H4 (cell line): ENCODE measurements at regions not wholly inside any gene's neighbourhood (a gene's known extent, or its start where the extent isn't known, plus 50 kb on each side); places are given as distances from the start of the nearest gene placed in this dataset.
"Not testable (repeated sequence)": the region's sequence is repeated elsewhere in the genome, so short reads cannot be mapped to it uniquely, and the experiment has no call there.

ENCODE experiments used
- DNase-seq: peaks from one replicate; pipeline ENCODE4 v3.0.0-alpha.2; 2015; ENCODE audit warnings: low spot score

- peak; percentile 13 for DNase-seq
Observed at GRCh38 chr1:73065339-73066041, 783.2 kb upstream of the NEGR1 start.

DNA sequence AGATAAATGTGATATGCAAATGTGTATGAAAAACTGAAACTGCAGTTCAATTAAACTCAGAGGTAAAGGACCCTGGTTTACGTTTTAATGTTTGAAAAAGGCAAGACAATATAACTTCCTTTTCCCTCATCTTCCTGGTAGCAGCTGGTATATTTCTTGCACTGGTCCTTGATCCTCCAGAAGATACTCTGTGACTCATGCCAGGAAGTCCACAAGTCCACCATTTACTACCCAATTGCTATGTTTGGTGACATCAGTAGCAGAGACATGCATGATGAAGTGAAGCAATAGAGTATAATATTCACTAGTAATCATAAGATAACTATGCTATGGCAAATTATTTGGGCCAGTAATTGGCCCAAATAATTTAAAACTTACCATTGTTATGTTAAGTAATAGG lies 774.5 kb upstream of the NEGR1 start:
- no peak for DNase-seq

- peak; percentile 55 for DNase-seq
Observed at GRCh38 chr1:73044241-73045036, 762.1 kb upstream of the NEGR1 start.

DNA sequence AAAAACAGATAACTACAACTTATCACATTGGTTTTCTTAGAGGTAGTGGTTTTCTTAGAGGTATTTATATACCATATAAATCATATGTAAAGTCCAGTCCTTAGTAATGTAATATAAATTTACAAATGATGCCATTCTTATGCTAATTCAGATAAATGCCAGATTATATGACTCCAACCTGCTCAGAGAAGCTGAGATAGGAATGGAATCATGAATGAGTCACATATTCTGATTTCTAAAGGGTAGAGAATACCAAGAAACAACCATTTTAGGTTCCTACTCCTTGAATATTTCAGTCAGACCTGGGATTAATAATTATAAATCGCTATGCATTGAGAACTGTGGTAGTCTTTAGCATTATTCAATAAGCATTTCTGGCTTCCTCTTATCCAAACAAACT lies 760.1 kb upstream of the NEGR1 start:
- DNase-seq, result no peak

- DNase-seq, result no peak
Observed at GRCh38 chr1:73040811-73041210, 758.5 kb upstream of the NEGR1 start.

- no peak for DNase-seq
Observed at GRCh38 chr1:73034271-73034670, 751.9 kb upstream of the NEGR1 start.

DNA sequence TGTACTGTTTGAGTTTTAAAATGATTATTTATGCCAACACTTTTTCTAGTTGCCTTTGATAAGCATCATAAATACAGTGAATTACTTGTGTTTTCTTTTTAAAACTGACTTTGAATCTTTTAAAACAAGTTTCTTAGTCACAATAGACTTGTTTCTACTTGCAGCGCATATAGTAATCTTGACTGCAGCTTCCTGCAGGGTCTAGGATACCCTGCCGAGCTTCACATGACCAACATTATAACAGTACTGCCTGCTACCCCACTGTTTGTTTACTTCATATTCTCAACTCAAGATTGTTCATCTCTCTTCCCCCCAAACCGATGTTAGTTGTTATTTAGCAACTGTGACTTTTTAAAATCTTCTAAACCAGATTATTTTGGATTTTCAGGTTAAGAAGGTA lies 751.3 kb upstream of the NEGR1 start:
- no peak for DNase-seq

DNA sequence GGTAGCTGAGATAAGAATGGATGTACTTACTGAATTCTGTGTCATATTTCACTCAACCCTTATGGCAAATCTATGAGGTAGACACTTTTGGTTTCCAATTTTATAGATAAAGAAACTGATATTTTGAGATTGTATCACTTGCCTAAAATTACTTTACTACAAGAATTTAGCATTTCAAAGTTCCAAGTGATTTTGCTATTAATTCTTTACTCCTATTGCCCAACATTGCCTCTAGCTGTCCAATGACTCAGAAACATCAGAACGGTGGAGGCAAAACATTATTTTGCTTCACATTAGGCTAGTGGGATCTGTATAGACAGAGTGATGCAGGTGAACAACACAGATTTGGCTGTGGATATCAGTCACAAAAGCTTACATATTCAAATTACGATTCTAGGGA lies 747.2 kb upstream of the NEGR1 start:
- no peak for DNase-seq

GRCh38 chr1:73026114-73026513 lies 743.8 kb upstream of the NEGR1 start:
- no peak for DNase-seq

DNA sequence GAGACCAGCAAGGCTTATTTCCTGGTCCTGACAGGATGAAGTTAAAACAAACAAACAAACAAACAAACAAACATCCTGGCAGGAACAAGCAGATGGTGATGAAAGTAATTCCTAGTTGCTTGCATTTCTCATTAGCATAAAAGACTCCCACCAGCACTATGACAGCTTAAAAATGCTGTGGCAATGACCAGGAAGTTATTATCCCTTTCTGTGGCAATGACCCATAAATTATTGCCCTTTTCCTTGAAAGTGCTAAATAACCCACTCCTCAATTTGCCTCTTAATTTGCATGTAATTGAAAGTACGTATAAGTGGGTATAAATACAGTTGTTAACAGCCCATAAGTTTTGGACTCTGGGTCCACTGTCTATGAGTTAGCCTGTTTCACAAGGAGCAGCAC lies 727.6 kb upstream of the NEGR1 start:
- DNase-seq, result no peak

DNA sequence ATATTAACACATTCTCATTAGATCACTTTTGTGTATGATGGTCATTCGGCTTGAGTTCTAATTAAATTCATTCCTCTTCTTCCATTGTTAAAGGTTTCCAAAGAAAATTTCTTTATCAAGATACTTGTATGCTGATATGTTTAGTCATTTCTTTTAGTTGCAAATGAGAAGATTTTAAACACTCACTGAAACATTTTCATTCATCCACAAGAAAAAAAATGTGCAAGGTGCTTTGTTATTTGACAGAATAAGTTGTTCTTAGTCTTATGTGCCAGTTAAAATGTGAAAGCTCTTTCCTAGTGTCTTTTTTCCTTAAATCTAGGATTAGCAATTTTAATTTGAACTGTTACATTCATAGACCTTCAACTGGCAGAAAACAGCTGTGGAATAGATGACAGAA lies 727.0 kb upstream of the NEGR1 start:
- DNase-seq, result no peak

- no peak for DNase-seq
Observed at GRCh38 chr1:72997624-72998023, 715.3 kb upstream of the NEGR1 start.

- DNase-seq, result no peak
Observed at GRCh38 chr1:72997041-72997440, 714.7 kb upstream of the NEGR1 start.

DNA sequence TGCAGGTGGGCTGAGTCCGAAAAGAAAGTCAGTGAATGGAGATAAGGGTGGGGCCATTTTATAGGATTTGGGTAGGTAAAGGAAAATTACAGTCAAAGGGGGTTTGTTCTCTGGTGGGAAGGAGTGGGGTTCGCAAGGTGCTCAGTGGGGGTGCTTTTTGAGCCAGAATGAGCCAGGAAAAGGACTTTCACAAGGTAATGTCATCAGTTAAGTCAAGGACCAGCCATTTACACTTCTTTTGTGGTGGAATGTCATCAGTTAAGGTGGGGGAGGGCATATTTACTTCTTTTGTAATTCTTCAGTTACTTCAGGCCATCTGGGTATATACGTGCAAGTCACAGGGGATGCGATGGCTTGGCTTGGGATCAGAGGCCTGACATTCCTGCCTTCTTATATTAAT lies 705.5 kb upstream of the NEGR1 start:
- not testable (repeated sequence) for DNase-seq

GRCh38 chr1:72986591-72987290 lies 704.4 kb upstream of the NEGR1 start:
- DNase-seq, result no peak

DNA sequence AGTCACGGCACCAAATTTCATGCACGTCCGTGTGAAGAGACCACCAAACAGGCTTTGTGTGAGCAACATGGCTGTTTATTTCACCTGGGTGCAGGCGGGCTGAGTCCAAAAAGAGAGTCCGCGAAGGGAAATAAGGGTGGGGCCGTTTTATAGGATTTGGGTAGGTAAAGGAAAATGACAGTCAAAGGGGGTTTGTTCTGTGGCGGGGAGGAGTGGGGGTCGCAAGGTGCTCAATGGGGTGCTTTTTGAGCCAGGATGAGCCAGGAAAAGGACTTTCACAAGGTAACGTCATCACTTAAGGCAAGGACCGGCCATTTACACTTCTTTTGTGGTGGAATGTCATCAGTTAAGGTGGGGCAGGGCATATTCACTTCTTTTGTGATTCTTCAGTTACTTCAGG lies 702.7 kb upstream of the NEGR1 start:
- not testable (repeated sequence) for DNase-seq

GRCh38 chr1:72983011-72983410 lies 700.7 kb upstream of the NEGR1 start:
- not testable (repeated sequence) for DNase-seq

GRCh38 chr1:72969461-72969860 lies 687.1 kb upstream of the NEGR1 start:
- DNase-seq, result no peak

- no peak for DNase-seq
Observed at GRCh38 chr1:72954943-72955342, 672.6 kb upstream of the NEGR1 start.

- DNase-seq, result not testable (repeated sequence)
Observed at GRCh38 chr1:72950900-72951299, 668.6 kb upstream of the NEGR1 start.

GRCh38 chr1:72946903-72947499 lies 664.7 kb upstream of the NEGR1 start:
- no peak for DNase-seq

GRCh38 chr1:72942008-72942407 lies 659.7 kb upstream of the NEGR1 start:
- no peak for DNase-seq
